Colon (tissue), 2 donors: ENCODE measurements at regions not wholly inside any gene's neighbourhood (a gene's known extent, or its start where the extent isn't known, plus 50 kb on each side); places are given as distances from the start of the nearest gene placed in this dataset.

ENCODE experiments used
- FAIRE-seq: peaks from 2 replicates; lab custom pipeline; 2012; peaks lifted over from hg19 to GRCh38; lab: Jason Lieb, UNC
- donor health status: control.
- donor health status: control.

DNA sequence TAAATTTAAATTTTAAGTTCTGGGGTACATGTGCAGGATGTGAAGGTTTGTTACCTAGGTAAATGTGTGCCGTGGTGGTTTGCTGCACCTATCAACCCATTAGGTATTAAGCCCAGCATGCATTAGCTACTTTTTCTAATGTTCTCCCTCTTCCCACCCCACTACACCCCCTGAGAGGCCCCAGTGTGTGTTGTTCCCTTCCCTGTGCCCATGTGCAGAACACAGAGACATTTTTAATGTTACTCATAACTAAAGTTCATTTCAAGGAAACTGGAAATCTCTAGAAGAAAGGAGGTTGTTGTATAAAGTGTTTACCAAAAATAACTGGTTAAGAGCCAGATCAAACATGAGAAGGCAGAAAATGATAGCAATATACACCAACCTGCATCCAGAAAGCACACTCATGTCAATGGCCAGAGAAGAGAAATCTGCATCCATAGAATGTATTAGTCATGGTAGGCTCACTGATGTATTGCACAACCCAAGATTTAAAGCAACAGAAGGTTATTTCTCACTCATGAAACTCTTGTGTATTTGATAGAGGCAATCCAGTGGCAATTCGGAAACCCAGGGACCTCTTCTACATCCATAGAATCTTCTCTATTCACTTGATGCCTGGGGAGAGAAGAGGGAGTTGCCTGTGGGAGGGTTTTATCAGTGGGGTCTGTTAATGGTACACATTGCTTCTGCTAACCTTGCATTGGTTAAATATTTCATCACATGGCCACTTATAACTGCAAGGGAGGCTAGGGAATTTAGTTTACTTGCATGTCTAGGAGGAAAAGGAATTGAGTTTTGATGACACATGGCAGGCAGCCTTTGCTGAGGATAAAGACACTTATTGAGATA, 321.9 kb upstream of the RASGRP1 start:
- no peak for FAIRE-seq

DNA sequence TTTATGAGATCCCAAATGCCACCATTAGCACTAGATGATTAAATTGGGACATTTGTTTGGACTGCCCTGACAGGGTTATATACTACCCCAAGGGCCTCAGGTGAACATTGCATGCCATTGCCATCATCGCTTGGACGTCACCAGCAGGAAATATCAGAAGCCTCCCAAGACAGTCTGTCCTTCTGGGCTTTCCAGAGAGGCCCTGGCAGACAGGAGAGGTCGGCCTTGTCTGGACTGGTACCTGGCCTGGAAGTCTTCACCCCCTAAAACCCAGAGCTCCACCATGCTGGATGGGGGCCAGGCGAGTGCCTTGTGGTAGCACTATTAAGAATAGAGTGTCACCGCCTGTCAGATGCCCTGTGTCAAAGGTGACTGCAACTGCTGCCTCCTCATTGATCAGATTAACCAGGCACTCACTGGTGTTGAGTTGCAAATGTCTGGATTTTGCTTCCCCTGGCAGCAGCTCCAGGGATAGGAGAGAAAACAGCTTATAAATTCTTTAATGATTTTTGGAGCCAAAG, 324.1 kb upstream of the RASGRP1 start:
- FAIRE-seq = no peak

DNA sequence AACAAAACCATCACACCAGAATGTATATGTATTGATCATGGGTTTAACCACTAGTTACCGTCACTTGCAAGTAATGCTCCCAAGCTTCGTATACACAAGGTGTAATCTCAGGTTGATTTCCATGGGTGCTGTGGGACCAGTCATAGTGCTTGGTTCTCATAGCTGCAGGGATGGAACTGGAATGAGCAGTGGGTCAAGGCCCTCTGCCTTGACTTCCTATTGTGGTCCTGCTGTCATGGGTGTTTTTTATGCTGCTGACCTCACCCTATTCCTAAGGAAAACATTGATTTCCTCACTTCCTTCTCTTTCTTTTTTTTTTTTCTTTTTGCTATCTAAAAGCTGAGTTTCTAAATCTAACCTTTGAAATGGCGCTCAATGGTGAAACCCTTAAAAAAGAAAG, 325.6 kb upstream of the RASGRP1 start:
- no peak for FAIRE-seq

DNA sequence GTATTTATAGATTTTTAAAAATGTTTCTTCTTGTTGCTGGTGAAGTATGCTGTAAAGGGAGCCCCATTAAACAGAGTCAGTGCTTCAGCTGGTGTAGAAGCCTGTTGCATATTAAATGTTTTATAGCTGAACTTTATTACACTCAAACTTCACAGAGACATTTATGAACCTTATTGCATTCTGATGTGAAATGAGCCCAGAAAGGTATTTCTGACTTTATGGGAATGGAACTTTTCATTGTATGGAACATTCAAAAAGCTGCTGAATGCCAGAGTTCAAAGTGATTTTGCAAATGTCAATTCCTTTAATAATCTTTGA, 329.3 kb upstream of the RASGRP1 start:
- no peak for FAIRE-seq

DNA sequence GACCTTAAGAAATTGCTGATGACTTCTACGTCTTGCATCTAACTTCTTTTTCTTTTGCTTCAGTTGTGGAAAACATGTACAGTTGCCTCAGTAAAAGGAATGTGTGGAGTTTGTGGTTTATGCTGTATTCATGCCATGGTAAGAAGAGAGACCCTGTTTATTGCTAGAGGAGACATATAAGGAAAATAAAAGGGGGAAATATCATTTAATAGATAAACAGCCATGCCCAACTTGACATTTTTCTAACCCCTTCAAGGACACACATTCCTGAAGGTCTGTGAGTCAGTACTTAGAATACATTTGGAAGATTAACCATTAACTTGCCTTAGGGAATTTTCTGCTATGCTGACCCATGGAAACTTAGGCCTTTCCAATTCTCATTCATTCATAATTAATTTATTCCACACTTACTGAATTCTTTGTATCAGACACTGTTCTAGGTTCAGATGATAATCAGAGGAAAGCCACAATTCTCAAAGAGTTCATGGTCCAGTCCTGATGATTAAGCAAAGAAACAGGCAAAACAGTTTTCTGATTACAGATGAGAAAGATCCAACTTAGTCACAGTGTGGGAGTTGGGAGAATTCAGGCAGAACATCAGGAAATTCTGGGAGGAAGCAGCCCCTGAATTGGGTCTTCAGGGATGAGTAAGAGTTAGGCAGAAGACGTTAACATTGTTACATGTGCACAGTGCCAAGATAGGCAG, 329.8 kb upstream of the RASGRP1 start:
- no peak for FAIRE-seq

DNA sequence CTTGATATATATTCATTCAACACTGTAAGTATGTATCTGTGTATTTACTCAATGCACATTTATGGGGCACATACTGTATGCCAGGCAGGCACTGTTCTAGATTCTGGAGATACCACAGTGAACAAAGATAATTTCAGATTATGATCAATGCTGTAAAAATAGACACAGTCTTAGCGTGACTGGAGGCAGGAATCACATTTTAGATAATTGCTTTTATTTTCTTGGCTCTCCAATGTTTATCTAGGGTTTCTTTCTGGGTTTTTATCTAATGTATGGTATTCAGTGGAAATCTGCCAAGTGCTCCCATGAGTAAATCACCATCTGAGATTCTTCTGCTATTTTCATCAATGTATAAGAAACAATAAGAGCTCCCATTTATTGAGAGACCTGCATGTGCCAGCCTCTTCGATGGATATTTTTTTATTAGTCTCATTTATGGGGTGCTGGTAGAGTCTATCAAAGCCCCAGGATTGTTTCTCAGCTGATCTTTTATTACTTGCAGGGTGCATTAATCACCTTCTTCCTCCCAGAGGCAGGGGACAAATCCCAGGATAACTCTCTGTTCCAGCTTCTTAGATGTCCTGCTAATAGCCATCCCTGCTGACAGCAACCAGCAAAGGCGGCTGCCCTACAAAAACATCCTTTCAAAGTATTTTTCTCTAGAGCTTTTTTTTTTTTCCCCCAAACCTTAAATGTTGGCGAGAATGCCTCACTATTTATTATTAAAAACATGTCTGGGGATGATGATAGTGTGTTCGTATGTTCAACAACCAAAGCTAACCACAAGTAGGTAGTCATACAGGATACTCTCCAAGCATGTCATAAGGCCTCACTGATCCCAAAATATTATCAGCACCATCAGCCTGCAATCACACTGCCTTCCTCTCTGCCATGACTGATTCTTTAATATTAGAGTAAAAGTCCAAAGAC, 331.0 kb upstream of the RASGRP1 start:
- FAIRE-seq = no peak

DNA sequence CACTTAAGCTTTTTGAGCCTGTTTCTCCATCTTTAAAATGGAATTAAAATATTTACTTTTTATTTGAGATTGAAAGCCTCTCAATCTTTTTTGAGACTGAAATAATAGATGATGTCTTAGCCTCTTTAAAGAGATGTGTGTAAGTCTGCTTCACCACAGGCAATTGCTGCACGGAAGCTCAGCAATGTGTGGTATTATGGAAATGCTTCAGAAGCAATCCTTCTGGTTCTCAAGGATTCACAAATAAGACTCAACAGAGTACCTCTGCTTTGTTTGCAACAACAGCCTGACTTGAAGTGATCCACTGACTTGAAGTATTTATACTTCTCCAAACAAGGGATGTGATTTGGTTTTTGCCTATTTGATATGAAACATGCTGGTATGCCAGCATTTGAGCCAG, 332.0 kb upstream of the RASGRP1 start:
- no peak for FAIRE-seq

DNA sequence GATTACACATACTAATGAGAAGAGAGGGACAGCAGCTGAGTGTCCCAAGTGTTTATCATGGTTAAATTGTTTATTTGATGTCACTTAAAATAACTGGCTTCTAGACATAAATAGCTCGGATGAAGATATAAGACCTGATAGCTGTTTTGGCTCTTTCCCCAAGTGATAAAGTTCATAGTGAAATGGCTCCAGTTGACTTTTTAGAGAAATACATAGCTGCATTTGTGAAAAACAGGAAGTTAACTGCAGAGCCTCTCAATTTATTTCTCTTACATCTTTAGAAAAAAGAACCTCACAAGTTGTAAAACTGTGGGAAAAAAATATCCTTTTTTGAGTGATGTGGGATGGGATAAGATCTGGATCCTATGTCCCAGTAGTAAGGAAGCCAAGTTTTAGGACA, 332.9 kb upstream of the RASGRP1 start:
- no peak for FAIRE-seq

DNA sequence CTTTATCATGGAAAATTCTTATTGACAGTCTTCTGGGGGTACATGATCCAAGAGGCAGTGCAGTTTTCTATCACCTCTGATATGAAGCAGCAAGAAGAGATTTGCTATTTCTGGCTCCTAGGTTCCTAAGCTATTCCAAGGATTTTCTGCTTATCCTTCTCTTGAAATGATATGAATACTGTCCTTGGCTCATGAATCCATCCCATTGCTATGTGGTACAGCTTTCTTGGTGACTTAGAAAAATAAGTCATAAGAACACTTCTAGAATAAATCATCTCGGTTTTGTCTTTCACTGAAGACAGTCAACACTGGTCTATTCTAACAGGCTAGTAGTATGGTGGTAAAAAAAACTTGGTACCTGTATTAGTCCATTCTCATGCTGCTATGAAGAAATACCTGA, 333.6 kb upstream of the RASGRP1 start:
- FAIRE-seq = no peak

DNA sequence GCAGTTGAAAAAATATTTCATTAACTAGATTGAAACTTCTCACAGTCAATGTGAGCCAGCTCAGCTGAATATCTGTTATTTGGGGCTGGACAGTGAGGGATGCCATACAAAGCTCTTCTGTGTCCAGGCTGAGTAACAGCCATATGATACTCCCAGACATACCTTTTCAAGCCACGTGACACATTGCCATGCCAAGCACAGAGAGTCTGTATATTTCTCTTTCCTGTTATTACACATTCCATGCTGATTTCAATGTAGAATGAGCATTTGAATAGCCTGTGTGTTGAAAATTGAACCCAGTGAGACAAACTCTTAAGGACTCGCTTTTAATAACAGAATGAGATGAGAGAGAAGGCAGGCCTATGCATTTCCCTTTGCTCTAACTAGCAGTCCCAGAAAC, 334.7 kb upstream of the RASGRP1 start:
- no peak for FAIRE-seq

DNA sequence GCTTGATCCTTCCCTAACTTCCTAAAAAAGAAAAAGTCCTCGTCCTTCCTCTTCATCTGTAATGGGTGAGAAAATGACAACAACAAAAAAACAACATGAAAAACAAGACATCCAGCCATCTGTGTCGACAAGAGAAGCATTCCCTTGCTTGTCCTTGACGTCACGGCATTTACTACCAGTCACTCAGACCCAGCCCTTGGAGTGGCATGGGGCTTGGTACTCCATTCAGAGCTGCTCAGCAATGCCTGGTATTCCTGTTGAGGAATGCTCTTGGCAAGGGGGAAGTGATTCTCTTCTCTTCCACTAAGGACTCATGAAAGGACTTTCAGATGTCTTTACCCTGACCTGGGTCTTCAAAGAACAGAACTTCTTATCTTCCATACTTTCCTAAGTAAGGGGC, 339.7 kb upstream of the RASGRP1 start:
- FAIRE-seq = no peak

DNA sequence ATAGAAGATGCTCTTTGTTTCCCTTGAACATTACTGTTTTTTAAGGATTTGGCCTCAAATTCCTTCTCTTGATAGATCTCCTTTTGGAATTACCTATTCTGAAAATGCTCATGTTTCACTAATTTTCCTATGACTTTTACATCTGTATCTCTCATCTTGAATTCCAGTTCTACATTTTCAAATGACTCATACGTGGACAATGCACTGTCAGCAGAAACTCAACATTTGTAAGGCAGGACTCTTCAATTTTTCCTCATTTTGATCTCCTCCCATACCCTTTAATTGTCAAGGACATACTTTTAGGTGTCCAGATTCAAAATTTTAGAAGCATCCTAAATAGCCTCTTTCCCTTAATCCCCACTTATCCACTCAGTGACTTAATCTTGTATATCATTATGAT, 341.0 kb upstream of the RASGRP1 start:
- no peak for FAIRE-seq

DNA sequence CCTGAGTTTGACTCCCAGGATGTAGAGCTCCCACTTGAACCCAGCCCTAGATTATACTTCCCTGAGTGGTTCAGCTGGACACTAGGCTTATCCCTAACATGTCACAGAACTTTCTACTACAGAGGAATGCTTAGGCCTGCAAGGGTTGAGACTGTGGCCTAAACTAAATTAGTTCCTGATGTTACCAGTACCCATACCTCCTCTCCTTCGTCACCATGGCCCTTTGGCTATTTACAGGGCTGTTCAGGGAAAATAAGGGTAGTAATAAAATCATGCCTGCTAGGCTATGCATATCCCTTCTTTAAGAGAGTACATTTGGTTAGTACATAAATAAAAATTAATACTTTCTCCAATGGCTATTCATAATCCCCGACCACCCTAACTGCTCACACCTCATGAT, 356.4 kb upstream of the RASGRP1 start:
- no peak for FAIRE-seq

DNA sequence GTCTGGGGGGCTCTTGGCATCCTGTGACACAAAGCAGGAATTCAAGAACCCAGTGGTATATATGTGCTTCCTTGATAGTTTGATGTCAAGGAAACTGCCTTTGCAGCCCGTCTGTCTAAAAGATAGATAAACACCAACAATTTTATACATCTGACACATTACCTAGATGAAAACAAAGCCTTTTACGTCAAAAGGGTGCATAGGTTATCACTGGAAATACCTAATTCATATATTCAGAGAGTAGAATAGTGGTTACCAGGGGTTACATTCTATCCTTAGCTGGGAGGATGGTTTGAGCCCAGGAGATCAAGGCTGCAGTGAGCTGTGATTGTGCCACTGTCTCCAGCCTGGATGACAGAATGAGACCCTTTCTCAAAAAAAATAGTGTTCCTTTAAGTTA, 356.9 kb upstream of the RASGRP1 start:
- no peak for FAIRE-seq

DNA sequence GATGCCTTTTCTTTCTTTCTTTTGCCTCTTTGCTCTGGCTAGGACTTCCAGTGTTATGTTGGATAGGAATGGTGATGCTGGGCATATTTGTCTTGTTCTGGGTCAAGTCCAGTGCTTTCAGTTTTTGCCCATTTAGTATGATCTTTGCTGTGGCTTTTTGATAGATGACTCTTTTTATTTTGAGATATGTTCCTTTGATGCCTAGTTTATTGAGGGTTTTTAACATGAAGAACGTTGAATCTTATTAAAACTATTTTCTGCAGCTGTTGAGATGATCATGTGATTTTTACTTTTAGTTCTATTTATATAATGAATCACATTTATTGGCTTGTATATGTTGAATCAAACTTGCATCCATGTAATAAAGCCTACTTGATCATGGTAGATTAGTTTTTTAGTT, 363.8 kb upstream of the RASGRP1 start:
- no peak for FAIRE-seq

DNA sequence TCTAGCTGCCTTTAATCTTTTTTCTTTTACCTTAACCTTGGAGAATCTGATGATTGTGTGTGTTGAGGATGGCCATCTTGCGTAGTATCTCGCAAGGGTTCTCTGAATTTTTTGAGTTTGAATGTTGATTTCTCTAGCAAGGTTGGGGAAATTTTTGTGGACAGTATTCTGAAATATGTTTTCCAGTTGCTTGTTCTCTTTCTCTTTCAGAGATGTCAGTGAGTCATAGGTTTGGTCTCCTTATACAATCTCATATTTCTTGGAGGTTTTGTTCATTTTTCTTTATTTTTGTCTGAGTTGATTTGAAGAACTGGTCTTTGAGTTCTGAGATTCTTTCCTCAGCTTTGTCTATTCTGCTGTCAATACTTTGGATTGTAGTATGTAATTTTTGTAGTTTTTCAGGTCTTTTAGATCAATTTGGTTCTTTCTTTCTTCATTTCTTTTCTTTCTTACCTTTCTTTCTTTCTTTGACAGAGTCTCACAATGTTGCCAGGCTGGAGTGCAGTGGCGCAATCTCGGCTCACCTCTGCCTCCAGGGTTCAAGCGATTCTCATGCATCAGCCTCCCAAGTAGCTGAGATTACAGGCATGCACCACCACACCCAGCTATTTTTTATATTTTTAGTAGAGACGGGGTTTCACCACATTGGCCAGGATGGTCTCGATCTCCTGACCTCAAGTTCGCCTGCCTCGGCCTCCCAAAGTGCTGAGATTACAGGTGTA, 366.4 kb upstream of the RASGRP1 start:
- FAIRE-seq = no peak

DNA sequence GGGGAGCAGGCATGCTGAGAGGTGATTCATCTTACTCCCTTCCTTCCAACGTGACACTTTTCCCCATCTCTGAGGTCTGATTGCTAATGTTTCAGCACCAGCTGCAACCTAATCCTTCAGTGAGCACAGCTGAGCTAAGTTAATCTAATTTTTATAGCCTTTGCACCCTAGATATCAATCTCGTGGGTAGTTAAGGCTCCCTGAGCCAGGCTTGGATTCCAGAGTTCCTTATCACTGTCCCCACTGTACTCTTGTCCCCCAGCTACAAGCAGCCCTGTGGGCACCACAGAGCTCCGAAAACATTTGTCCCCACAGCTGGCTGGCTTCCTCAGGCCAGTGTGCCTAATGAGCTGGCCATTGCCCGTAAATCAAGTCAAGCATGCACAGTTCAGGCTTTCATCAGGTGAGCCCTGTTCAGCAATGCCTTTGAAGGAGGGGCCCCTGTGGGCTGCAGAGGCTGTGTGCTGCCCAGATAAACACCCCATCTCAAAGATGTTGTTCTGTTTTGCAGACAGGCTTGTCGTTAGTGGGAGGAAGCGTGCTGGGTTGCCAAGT, 376.9 kb upstream of the RASGRP1 start:
- no peak for FAIRE-seq

DNA sequence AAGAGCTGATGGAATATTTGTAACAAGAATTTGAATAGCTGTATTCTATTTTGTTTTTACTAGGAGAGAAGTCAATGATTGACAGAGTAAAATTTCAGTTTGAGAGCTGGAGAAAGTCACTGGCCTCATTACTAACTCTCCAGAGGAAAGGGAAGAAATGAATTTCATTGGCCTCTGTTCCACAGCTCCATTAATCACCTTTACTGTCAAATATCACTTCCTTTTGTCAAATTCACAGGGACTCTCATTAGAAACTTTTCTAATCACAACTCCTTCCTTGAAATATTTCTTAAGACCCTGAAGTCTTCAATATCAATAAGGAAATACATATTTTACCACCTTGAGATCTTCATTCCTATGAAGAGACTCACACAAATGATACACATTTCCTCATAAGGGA, 379.9 kb upstream of the RASGRP1 start:
- FAIRE-seq = no peak

DNA sequence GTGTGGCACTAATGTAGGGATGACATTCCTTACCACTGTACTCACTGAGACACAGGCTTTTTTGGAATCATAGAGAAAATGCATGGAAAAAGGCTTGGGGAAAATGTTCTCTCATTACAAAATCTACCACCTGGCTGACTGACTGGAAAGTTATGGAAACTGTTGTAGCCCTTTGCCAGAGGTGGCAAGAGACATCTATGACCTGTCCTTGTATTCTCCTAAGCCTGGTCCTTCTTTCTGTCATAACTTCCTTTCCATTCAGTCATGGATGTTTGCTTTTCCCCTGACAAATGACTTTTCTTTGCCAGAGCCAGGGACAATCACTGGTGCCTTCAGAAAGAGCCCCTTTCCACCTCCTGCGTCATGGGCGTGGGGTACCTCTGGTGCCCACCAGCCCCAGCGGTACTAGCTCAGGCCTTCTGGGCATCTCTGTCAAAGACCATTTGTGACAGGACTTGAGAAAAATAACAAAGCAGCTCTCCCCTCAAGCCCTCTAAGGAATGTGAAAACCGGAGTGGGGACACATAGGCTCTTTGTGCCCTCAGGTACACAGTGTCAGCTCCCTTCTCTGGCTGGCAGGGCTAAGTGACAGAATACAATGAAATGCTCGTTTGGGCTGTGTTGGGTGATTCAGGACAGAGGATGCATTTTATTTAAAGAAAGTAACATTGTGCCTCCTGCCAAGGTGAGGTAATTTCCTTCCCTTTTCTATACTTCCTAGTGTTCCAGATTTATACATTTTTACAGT, 381.1 kb upstream of the RASGRP1 start:
- no peak for FAIRE-seq

DNA sequence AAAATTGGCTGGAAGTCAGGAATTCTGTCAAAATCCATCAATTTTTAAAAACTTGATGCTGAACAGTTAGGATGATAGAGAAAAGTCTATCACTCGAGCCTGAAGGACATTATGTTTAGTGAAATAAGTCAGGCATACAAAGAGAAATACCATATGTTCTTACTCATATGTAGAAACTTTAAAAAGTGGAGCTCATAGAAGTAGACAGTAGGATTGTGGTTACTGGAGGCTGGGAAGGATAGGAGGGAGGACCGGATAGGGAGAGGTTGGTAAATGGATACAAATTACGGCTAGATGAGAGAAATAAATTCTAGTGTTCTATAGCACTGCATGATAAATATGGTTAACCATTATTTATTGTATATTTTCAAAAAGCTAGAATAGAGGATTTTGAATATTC, 389.5 kb upstream of the RASGRP1 start:
- FAIRE-seq = no peak

DNA sequence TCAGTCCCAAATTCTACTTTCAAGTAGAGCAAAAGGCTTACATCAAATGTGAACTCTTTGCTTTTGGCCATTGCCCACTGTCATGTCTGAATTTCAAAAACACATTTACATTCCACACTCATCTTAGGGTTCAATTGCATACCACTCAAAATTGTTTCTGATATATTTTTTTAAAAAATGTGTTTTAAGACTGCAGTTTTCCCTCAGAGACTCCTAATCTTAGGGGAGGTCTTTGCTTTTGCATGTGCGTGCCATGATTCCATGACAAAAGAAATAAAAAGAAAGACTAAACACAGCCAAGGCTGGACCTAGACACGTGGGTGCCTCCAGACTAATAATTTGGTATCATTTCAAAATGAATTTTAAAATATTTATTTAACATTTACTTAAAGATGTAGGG, 396.8 kb upstream of the RASGRP1 start:
- no peak for FAIRE-seq
